GM19025 (cell line): ENCODE measurements at regions not wholly inside any gene's neighbourhood (a gene's known extent, or its start where the extent isn't known, plus 50 kb on each side); places are given as distances from the start of the nearest gene placed in this dataset.

ENCODE experiments used
- ATAC-seq: cut with Tn5 transposase; IDR thresholded peaks from one replicate; pipeline ENCODE4 v1.9.1; 2021; ENCODE audit warnings: mild to moderate bottlenecking, low read depth, moderate library complexity; ENCODE audit not compliant: unreplicated experiment

DNA sequence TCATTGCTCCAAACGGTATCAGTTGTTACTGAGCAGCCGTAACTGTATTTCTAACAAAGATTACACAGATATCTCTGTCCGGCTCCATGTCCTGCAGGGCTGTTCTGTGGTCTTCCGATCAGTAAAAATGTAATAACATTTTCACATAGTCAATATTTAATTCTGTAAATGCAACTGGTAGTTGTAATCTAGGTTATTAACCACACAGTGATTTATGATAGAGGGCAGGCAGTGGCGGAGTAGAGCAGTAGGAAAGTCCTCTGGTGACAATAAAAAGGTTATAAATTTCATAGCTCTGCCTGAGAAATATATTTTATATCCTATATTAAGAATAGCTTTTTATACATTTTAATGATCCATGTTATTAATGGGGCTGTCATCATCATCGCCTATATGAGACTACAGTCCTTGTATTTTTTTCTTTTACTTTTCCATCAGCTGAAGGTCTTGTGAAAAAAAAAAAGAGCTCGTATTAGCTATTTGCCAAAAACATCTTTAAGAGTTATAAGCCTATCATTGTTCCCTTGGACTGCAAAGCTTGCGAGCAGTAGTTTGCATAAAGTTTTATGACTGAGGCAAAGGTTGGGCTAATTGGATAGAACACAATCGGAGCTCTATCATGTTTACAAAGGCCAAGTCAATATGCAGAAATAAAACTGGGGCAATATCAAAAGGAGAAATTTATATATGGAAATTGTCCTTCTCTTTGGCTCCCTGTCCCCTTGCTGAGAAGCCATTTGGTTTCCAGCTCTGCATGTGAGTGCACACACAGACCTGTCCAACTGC is 648.0 kb downstream of the IRX1 start:
- no peak for ATAC-seq

DNA sequence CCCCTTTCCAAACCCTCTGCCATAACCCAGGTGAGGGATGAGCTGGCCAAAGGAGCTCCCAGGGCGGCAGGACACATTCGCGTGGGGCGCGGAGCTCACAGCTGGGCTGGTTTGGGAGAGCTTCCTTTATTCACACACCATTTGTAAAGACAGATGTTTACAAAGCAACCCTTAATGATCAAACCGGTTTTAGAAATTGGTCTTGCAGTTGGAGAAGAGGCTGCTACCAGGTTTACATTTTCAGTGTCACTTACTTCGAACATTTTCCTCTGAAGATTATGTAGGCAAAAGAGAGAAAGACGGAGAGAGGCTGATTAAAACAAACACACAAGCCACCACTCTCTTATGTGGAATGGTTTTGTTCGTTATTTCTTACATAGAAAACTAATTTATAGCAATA is 648.7 kb downstream of the IRX1 start:
- ATAC-seq = no peak

DNA sequence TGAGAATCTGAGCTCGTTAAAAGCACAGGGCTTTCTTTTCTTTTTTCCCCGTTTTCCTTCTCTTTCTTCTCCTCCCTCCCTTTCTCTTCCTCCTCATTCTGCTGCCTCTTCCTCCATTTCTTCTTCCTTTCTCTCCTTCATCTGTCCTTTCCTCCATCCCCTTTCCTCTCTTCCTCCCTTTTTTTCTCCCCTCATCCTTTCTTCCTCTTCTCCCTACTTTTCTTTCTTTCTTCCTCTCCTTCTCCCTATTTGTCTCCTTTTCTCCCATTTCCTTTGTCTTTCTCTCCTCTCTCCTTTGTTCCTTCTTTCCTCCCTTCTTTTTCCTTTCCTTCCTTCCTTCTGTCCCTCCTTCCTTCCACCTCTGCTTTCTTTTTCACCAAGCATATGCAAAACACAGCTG is 649.4 kb downstream of the IRX1 start:
- no peak for ATAC-seq

GRCh38 chr5:4245511-4245910 is 649.9 kb downstream of the IRX1 start:
- no peak for ATAC-seq

GRCh38 chr5:4246447-4246846 is 650.8 kb downstream of the IRX1 start:
- no peak for ATAC-seq

DNA sequence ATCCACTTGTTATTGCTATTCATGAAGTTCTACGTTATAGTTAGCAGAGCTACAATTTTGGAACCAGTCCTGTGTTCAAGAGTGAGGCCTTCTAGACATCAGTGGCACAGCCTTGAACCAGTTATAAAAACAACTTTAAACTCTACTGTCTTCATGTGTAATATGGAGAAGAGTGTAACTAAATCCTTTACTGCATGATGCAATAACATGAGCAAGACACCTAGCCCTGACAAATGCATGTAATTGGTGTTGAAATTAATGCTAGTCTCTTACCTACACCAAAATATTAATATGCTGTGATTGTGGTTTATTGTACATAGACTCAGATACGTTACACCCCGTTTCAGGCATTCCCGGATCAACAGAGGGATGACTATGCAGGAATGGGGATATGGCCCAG is 654.6 kb downstream of the IRX1 start:
- no peak for ATAC-seq

DNA sequence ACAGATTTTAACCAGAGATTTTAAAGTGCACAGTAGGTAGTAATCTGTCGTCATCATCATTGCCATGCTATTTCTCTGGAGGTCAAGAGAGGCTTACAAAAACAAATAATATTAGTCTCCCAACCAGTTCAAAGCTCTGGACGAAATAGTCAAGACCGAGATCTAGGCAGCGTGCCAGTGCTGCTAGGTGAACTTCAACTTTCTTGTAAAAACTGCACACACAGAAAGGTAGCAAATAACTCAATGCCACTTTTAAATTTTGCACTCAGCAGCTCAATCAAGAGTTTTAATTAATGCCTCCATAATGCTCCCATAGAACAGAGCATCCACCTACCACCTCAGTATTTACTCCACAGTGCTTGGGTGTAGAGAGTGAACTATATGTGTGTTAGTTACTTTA is 656.8 kb downstream of the IRX1 start:
- no peak for ATAC-seq

GRCh38 chr5:4254736-4255135 is 659.1 kb downstream of the IRX1 start:
- ATAC-seq = no peak

GRCh38 chr5:4255441-4255840 is 659.8 kb downstream of the IRX1 start:
- ATAC-seq = no peak

DNA sequence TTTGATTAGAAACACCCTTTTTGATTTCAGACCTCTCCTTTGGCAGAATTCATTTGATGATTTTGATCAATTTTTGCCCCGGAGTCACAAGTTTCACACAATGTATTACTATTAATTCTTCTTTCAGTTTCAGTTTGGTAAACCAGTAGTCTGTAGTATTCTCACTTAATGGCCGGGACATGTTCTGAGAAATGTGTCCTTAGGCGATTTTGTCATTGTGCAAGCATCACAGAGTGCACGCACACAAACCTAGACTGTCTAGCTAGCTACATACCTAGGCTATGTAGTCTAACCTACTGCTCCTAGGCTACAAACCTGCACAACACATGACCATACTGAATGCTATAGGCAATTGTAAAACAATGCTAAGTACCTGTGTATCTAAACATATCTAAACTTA is 662.5 kb downstream of the IRX1 start:
- no peak for ATAC-seq

- no peak for ATAC-seq
These were observed 675.6 kb downstream of the IRX1 start for GRCh38 chr5:4271193-4271592.

DNA sequence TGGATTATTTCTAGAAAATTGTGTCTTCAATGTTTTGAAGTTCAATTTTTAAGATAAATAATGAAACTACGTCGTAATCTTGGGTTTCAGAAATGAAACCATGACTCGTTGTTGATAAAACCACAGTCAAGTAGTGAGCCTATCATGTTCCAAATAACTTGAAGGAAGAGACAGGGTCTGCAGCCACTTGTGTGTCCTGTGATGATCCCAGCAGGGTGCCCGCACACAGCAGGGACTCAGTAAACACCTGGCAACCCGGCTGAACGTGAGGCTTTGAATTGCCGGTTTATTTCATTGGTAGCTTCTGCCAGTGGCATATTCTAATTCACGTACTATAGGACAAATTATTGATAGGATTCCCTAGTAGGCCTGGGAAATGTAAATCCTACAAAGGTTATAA is 679.6 kb downstream of the IRX1 start:
- ATAC-seq = no peak

DNA sequence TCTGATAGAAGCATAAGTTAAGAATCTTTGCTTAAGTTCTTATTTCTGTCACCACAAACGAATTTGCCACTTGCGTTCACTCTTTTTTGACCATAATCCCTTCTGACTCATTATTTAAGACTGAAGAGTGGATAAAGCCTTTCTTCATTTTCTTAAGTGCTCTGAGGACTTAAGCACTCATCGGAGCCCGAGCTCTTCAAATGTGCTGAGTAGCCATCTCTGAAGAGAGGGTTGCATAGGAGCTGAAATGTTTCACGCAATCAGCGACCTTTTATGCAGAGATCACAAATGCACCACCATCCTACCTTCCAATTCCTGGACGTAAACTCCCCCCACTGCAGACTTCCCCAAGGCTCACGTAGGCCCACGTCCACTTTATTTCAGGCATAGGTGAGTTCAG is 699.2 kb downstream of the IRX1 start:
- no peak for ATAC-seq

- no peak for ATAC-seq
These were observed 700.2 kb downstream of the IRX1 start for GRCh38 chr5:4295663-4296339.

GRCh38 chr5:4306057-4306456 is 710.4 kb downstream of the IRX1 start:
- no peak for ATAC-seq

GRCh38 chr5:4309026-4309425 is 713.4 kb downstream of the IRX1 start:
- no peak for ATAC-seq

DNA sequence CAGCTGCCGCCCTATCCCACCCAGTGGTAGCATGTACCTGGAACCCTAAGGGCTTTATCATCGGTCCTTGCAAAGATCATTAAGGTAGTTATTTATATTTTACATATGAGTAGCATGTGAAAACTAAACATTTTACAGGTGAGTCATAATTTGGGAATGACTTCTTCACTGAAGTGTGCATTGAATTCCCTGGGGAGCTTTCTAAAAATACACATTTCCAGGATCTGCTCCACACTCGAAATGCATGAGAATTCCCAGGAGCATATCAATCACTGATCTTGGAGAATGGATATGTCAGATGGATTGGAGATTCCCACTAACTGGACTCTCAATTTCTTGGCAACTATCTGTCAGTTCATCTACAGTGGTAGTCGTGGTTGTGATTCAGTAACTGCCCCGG is 717.5 kb downstream of the IRX1 start:
- ATAC-seq = no peak

- no peak for ATAC-seq
These were observed 724.0 kb downstream of the IRX1 start for GRCh38 chr5:4319478-4320128.

GRCh38 chr5:4330327-4330726 is 734.7 kb downstream of the IRX1 start:
- ATAC-seq = no peak

GRCh38 chr5:4335078-4335477 is 739.4 kb downstream of the IRX1 start:
- ATAC-seq = no peak

GRCh38 chr5:4337519-4337918 is 741.9 kb downstream of the IRX1 start:
- no peak for ATAC-seq

DNA sequence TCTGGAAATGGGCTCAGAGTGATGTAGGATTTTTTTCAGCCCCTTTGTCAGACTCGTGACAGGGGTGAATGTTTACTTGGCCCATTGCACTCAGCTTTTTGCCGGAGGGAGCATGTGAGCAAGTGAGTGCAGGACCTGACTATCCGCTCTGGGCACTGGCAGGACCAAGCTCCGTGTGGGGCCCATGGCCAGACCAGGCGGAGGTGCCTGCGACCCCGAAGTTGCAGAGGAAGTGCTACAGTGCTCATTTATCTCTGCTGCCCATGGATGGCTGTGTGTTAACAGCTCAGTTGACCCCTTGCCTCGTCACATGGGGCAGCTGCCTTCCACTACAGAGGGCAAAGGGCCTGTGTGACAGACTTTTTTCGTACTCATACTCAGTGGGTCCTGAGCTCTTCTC is 744.3 kb downstream of the IRX1 start:
- ATAC-seq = no peak
